HFFc6 (cell line): ENCODE measurements at regions not wholly inside any gene's neighbourhood (a gene's known extent, or its start where the extent isn't known, plus 50 kb on each side); places are given as distances from the start of the nearest gene placed in this dataset.
"Not testable (repeated sequence)": the region's sequence is repeated elsewhere in the genome, so short reads cannot be mapped to it uniquely, and the experiment has no call there.

ENCODE experiments used
- DNase-seq: peaks from one replicate; pipeline ENCODE4 v3.0.0-alpha.2; 2018
- H3K27ac Mint-ChIP-seq: 2 replicates; pipeline ENCODE4 v1.8.0; 2020; ENCODE audit warnings: mild to moderate bottlenecking, mixed read lengths
- H3K27me3 Mint-ChIP-seq: 2 replicates; pipeline ENCODE4 v1.8.0; 2021; ENCODE audit warnings: mild to moderate bottlenecking, moderate library complexity, mixed read lengths; ENCODE audit not compliant: insufficient read depth
- H3K36me3 Mint-ChIP-seq: 2 replicates; pipeline ENCODE4 v1.8.0; 2021; ENCODE audit warnings: low read depth, mixed read lengths
- H3K4me1 Mint-ChIP-seq: 2 replicates; pipeline ENCODE4 v1.8.0; 2020; ENCODE audit warnings: low read depth, mixed read lengths
- H3K4me3 Mint-ChIP-seq: 2 replicates; pipeline ENCODE4 v1.8.0; 2020; ENCODE audit warnings: mild to moderate bottlenecking, moderate library complexity, mixed read lengths
- H3K9me3 Mint-ChIP-seq: 2 replicates; pipeline ENCODE4 v1.8.0; 2020; ENCODE audit warnings: mild to moderate bottlenecking, mixed read lengths
- TF ChIP-seq, protein P1 (sequence below): fragments of 200-600 bp; sonication (generic); IDR thresholded peaks from 2 replicates; pipeline ENCODE4 v1.5.0; 2021; ENCODE audit warnings: antibody characterized with exemption, mild to moderate bottlenecking

DNA sequence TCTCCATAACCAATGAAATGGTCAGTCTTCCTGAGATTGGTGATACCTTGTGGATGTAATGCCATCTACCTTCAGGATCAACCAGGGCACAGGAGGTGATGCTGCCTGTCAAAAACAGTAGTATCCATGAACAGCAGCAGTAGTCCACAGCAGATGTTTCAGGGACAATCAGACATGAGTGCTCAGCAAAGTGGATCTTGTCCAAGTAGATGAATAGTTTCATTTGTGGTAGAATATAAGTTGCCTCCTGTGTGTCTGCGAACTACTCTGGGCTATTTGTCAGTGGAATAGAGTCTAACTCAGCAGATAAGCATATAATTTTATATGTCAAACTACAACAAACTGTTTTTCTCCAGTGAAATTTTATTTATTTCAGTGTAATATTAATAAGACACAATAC is 1860.1 kb upstream of the ACO1 start:
- H3K9me3 Mint-ChIP-seq = peaks cover 23% of the 10 kb centered on the region
- H3K36me3 Mint-ChIP-seq = no peaks in the 10 kb centered on the region
- no peak for DNase-seq
- no peaks in the 10 kb centered on the region for H3K4me1 Mint-ChIP-seq
- H3K27me3 Mint-ChIP-seq = no peaks in the 10 kb centered on the region
- TF ChIP-seq, protein P1, sequence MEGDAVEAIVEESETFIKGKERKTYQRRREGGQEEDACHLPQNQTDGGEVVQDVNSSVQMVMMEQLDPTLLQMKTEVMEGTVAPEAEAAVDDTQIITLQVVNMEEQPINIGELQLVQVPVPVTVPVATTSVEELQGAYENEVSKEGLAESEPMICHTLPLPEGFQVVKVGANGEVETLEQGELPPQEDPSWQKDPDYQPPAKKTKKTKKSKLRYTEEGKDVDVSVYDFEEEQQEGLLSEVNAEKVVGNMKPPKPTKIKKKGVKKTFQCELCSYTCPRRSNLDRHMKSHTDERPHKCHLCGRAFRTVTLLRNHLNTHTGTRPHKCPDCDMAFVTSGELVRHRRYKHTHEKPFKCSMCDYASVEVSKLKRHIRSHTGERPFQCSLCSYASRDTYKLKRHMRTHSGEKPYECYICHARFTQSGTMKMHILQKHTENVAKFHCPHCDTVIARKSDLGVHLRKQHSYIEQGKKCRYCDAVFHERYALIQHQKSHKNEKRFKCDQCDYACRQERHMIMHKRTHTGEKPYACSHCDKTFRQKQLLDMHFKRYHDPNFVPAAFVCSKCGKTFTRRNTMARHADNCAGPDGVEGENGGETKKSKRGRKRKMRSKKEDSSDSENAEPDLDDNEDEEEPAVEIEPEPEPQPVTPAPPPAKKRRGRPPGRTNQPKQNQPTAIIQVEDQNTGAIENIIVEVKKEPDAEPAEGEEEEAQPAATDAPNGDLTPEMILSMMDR = no peak
- H3K27ac Mint-ChIP-seq = no peak overlapping the region
- H3K4me3 Mint-ChIP-seq = no peak overlapping the region

DNA sequence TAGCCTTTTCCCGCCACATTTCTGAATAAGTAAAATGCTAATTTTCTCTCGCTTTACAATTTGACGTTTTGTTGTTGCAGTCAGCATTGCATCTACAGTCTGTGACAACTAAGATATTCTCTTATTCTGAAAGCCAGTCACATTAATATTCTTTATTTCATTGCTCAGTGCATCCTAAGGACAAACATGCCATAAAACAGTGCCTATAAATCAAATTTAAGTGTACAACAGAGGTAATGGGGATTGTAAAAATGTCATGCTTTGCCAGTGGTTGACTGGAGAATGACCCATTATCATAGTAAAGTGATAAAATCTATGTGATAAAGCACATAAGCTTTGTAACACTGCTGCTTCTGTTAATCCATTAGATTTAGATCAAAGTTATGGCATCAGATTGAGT is 1850.0 kb upstream of the ACO1 start:
- Mint-ChIP-seq H3K9me3 (peaks cover 27% of the 10 kb centered on the region), H3K4me1 (no peaks in the 10 kb centered on the region), H3K27me3 (no peaks in the 10 kb centered on the region), H3K36me3 (no peaks in the 10 kb centered on the region), H3K4me3 (no peak overlapping the region), H3K27ac (no peak overlapping the region)
- no peak for DNase-seq
- TF ChIP-seq, protein P1 = no peak

DNA sequence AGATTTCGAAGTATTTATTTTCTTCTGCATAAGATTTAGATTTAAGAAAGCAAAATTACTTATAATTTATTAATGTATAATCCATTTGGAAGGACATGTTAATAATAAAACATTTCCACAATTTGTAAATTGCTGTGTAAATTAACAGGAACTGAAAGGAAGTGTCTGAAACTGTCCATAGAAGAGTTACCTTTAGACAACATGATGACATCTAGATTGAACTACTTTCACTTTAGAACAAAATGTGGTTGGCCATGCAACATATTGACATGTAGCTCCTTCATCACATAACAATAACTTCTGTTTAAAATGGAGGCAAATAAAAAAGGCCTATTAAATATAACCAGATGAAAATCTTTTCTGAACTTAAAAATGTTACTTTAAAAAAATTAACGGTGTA is 1849.5 kb upstream of the ACO1 start:
- no peak for DNase-seq
- no peaks in the 10 kb centered on the region for H3K27me3 Mint-ChIP-seq
- no peak overlapping the region for H3K27ac Mint-ChIP-seq
- no peaks in the 10 kb centered on the region for H3K4me1 Mint-ChIP-seq
- TF ChIP-seq, protein P1 = no peak
- peaks cover 27% of the 10 kb centered on the region for H3K9me3 Mint-ChIP-seq
- no peaks in the 10 kb centered on the region for H3K36me3 Mint-ChIP-seq
- H3K4me3 Mint-ChIP-seq = no peak overlapping the region

DNA sequence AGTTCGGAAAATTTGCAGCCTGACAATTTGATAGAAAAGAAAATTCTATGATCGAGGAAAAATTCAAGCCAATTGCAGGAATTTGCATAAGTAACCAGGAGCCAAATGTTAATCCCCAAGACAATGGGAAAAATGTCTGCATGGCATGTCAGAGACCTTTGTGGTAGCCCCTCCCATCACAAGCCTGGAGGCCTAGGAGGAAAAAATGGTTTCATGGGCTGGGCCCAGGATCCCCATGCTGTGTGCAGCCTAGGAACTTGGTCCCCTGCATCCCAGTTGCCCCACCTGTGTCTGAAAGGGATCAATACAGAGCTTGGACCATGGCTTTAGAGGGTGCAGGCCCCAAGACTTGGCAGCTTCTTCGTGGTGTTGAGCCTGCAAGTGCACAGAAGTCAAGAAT is 1847.9 kb upstream of the ACO1 start:
- H3K4me3 Mint-ChIP-seq = no peak overlapping the region

DNA sequence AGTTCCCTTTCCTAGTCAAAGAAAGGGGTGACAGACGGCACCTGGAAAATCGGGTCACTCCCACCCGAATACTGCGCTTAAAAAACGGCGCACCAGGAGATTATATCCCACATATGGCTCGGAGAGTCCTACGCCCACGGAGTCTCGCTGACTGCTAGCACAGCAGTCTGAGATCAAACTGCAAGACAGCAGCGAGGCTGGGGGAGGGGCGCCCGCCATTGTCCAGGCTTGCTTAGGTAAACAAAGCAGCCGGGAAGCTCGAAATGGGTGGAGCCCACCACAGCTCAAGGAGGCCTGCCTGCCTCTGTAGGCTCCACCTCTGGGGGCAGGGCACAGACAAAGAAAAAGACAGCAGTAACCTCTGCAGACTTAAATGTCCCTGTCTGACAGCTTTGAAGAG is 1844.7 kb upstream of the ACO1 start:
- not testable (repeated sequence) for H3K27ac Mint-ChIP-seq, H3K27me3 Mint-ChIP-seq, H3K4me3 Mint-ChIP-seq, DNase-seq, H3K4me1 Mint-ChIP-seq, H3K36me3 Mint-ChIP-seq
- H3K9me3 Mint-ChIP-seq = peaks cover 18% of the 10 kb centered on the region

More for the DNA sequence above, 1847.9 kb upstream of the ACO1 start:
- no peak for DNase-seq
- H3K4me1 Mint-ChIP-seq = no peaks in the 10 kb centered on the region
- H3K36me3 Mint-ChIP-seq = no peaks in the 10 kb centered on the region
- no peaks in the 10 kb centered on the region; the same call in 1 of the 2 replicates for H3K27me3 Mint-ChIP-seq
- TF ChIP-seq, protein P1 = no peak
- H3K9me3 Mint-ChIP-seq = peaks cover 21% of the 10 kb centered on the region
- H3K27ac Mint-ChIP-seq = no peak overlapping the region

DNA sequence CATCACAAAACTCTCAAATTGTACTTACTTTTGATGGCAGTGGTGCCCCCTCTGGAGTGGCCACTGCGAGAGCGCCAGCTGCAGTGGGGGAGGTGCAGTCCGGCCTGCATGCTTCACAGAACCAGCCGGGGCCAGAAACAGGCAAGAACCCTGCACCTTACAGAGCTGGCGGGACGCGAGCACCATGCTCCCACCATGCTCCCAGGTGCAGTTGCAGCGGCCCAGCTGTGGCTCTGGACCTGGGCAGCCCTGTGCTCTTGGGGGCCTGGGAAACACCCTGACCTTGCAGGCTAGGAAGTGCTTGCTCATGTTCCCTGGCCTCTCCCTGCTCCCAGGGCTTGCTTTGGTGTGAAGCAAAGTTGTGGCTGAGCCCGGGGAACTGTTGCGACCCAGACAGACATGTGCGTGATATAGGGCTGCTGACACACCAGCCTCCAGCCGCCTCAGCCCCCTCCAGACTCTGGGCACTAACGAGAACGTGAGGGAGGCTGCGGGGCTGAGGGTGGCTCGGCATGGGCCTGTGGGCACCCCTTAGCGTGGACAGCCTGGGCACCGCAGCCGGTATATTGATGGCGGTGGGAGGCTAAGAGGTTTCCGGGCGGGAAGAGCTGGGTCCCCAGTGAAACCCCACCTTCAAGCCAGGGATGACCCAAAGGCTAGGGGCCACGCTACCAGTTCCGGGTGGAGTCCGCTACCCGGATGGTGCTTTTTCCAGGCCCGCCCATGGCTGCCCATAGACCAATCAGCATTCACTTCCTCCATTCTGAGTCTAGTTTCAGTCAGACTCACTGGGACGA is 1809.9 kb upstream of the ACO1 start:
- H3K4me3 Mint-ChIP-seq = no peak overlapping the region
- no peaks in the 10 kb centered on the region for H3K4me1 Mint-ChIP-seq
- TF ChIP-seq, protein P1 = no peak
- H3K9me3 Mint-ChIP-seq = peaks cover 7% of the 10 kb centered on the region
- no peaks in the 10 kb centered on the region; the same call in 1 of the 2 replicates for H3K27me3 Mint-ChIP-seq
- no peaks in the 10 kb centered on the region for H3K36me3 Mint-ChIP-seq
- DNase-seq = no peak
- no peak overlapping the region for H3K27ac Mint-ChIP-seq
